ENCODE measurements at regions not wholly inside any gene's neighbourhood (a gene's known extent, or its start where the extent isn't known, plus 50 kb on each side); places are given as distances from the start of the nearest gene placed in this dataset.
"Not testable (repeated sequence)": the region's sequence is repeated elsewhere in the genome, so short reads cannot be mapped to it uniquely, and the experiment has no call there.

GRCh38 chr1:41980827-41981653 lies 62.3 kb upstream of the HIVEP3 start:
- peak in 1 of 2 donors; percentile 16 for DNase-seq

- no peak for DNase-seq
Measured at GRCh38 chr1:41978986-41979385, 60.3 kb upstream of the HIVEP3 start.

- no peak for DNase-seq
Measured at GRCh38 chr1:41977326-41977725, 58.6 kb upstream of the HIVEP3 start.

GRCh38 chr1:41976671-41977070 lies 57.9 kb upstream of the HIVEP3 start:
- no peak for DNase-seq

- DNase-seq = no peak
Measured at GRCh38 chr1:41975850-41976569, 57.3 kb upstream of the HIVEP3 start.

- DNase-seq = no peak
Measured at GRCh38 chr1:41975121-41975520, 56.4 kb upstream of the HIVEP3 start.

GRCh38 chr1:41968557-41968956 lies 49.8 kb upstream of the HIVEP3 start:
- DNase-seq = not testable (repeated sequence)

Measured in CD4-positive, alpha-beta T cell treated with Interferon alpha-2 for 1 hour (primary cell).